ENCODE measurements at regions not wholly inside any gene's neighbourhood (a gene's known extent, or its start where the extent isn't known, plus 50 kb on each side); places are given as distances from the start of the nearest gene placed in this dataset.
"Not testable (repeated sequence)": the region's sequence is repeated elsewhere in the genome, so short reads cannot be mapped to it uniquely, and the experiment has no call there.

GRCh38 chr11:87452025-87452424, 414.3 kb downstream of the TMEM135 start:
- not testable (repeated sequence) for TF ChIP-seq EP300 (conservative IDR thresholded peaks at IDR 0.05; ENCODE audit: poor library complexity, severe bottlenecking); CTCF (IDR thresholded peaks at IDR 0.05; ENCODE audit: poor library complexity, severe bottlenecking)

Measured in neural cell (in vitro differentiated cells).